ENCODE measurements at regions not wholly inside any gene's neighbourhood (a gene's known extent, or its start where the extent isn't known, plus 50 kb on each side); places are given as distances from the start of the nearest gene placed in this dataset.

DNA sequence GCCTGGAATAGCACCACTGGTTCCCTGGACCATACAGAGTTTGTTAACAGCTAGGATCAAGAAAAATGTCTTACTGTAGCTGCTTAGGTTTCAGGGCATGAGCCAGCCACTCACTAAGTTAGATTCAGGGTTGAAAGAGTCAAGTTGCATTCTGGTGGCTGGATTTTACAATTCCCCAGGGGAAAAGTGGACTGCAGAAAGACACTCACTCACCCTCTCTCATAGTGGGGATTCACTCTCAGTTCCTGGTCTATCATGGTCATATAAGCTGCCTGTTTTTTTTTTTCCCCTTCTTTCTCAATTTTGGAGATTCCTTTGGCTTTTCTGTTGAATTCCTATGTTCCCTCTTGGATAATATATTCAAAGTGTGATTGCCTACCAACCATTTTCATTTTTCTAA lies 744.2 kb upstream of the GRIA3 start (continued):
- TF ChIP-seq REST (IDR thresholded peaks at IDR 0.05), result no peak

DNA sequence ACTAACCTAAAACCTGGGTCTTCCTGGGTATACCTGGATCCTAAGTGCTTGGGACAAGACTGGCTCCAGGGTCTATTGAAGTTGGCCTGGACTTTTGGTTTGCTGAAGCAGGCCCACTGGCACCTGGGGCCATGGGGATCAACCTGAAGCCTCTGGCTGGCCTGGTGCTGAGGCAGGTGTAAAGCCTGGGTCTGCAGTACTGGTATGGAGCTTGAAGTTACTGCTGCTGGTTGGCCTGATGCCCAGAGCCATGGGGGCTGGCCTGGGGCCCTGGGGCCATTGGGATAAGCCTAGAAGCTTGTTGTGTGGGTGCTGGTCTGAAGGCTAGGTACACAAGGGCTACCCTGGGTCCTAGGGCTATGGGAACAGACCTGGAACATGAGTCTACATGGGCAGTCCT lies 743.2 kb upstream of the GRIA3 start:
- ATAC-seq, result no peak
- no peak for FAIRE-seq
- no peak for DNase-seq (ENCODE audit: low read depth in 1 of 2, low spot score in 1 of 2)
- Histone ChIP-seq H3K4me1 (no peaks in the 10 kb centered on the region), H3K4me3 (no peak overlapping the region), H3K4me2 (no peak overlapping the region), H3K9me3 (no peaks in the 10 kb centered on the region), H3K27ac (no peak overlapping the region)
- CTCF ChIA-PET, result no interaction called here
- POLR2A ChIA-PET, result no interaction called here
- TF ChIP-seq MAFK (IDR thresholded peaks at IDR 0.05; ENCODE audit: partially characterized antibody), result no peak
- no peak for TF ChIP-seq JUN (IDR thresholded peaks at IDR 0.05)
- no peak for TF ChIP-seq ZC3H11A (IDR thresholded peaks at IDR 0.05)
- TF ChIP-seq BCL3 (IDR thresholded peaks at IDR 0.05), result no peak
- TF ChIP-seq JUNB (IDR thresholded peaks at IDR 0.05), result no peak
- no peak for TF ChIP-seq RCOR1 (IDR thresholded peaks at IDR 0.05; ENCODE audit: low read depth, low read length)
- TF ChIP-seq TFCP2L1 (CRISPR knock-in tag; IDR thresholded peaks at IDR 0.05), result no peak
- TF ChIP-seq CBX8 (IDR thresholded peaks at IDR 0.05), result no peak
- TF ChIP-seq PBX3 (IDR thresholded peaks at IDR 0.05), result no peak
- no peak for TF ChIP-seq GATA3 (IDR thresholded peaks at IDR 0.05; ENCODE audit: borderline replicate concordance)
- TF ChIP-seq REST (IDR thresholded peaks at IDR 0.05), result no peak
- TF ChIP-seq POLR2A (IDR thresholded peaks at IDR 0.05; ENCODE audit: low read length), result no peak
- no peak for TF ChIP-seq FOSL2 (IDR thresholded peaks at IDR 0.05)
- no peak for TF ChIP-seq FOSL2 (CRISPR knock-in tag; IDR thresholded peaks at IDR 0.05)
- TF ChIP-seq, protein P1, sequence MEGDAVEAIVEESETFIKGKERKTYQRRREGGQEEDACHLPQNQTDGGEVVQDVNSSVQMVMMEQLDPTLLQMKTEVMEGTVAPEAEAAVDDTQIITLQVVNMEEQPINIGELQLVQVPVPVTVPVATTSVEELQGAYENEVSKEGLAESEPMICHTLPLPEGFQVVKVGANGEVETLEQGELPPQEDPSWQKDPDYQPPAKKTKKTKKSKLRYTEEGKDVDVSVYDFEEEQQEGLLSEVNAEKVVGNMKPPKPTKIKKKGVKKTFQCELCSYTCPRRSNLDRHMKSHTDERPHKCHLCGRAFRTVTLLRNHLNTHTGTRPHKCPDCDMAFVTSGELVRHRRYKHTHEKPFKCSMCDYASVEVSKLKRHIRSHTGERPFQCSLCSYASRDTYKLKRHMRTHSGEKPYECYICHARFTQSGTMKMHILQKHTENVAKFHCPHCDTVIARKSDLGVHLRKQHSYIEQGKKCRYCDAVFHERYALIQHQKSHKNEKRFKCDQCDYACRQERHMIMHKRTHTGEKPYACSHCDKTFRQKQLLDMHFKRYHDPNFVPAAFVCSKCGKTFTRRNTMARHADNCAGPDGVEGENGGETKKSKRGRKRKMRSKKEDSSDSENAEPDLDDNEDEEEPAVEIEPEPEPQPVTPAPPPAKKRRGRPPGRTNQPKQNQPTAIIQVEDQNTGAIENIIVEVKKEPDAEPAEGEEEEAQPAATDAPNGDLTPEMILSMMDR (IDR thresholded peaks at IDR 0.05), result no peak
- no peak for TF ChIP-seq HEYL (CRISPR knock-in tag; IDR thresholded peaks at IDR 0.05)
- TF ChIP-seq, protein P2, sequence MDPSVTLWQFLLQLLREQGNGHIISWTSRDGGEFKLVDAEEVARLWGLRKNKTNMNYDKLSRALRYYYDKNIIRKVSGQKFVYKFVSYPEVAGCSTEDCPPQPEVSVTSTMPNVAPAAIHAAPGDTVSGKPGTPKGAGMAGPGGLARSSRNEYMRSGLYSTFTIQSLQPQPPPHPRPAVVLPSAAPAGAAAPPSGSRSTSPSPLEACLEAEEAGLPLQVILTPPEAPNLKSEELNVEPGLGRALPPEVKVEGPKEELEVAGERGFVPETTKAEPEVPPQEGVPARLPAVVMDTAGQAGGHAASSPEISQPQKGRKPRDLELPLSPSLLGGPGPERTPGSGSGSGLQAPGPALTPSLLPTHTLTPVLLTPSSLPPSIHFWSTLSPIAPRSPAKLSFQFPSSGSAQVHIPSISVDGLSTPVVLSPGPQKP (IDR thresholded peaks at IDR 0.05; ENCODE audit: low read depth, low read length), result no peak
- no peak for TF ChIP-seq E2F6 (IDR thresholded peaks at IDR 0.05; ENCODE audit: borderline replicate concordance, low read depth)
- TF ChIP-seq FOSB (CRISPR knock-in tag; IDR thresholded peaks at IDR 0.05), result no peak
- TF ChIP-seq CHD4 (IDR thresholded peaks at IDR 0.05; ENCODE audit: borderline replicate concordance), result no peak
